Retinal pigment epithelial cell (primary cell): ENCODE measurements at regions not wholly inside any gene's neighbourhood (a gene's known extent, or its start where the extent isn't known, plus 50 kb on each side); places are given as distances from the start of the nearest gene placed in this dataset.

ENCODE experiments used
- DNase-seq: peaks from one replicate; pipeline ENCODE4 v3.0.0-alpha.2; 2010; ENCODE audit warnings: low read depth
- H3K4me3 ChIP-seq: 2 replicates; pipeline ENCODE4 v1.5.1; 2011; ENCODE audit warnings: mild to moderate bottlenecking, low read length, control low read depth, moderate library complexity
- CTCF ChIP-seq: conservative IDR thresholded peaks from 2 replicates; pipeline ENCODE4 v1.5.1; 2011; ENCODE audit warnings: low read depth, low read length, control low read depth, inconsistent platforms

- no peak for DNase-seq
- TF ChIP-seq CTCF, result no peak
- no peak overlapping the region for H3K4me3 ChIP-seq
Measured at GRCh38 chr19:27733551-27734266, 1479.2 kb downstream of the UQCRFS1 start.

- DNase-seq, result no peak
- no peak for TF ChIP-seq CTCF
- H3K4me3 ChIP-seq, result no peak overlapping the region
Measured at GRCh38 chr19:27729332-27729731, 1483.6 kb downstream of the UQCRFS1 start.

- no peak overlapping the region for H3K4me3 ChIP-seq
- DNase-seq, result no peak
- no peak for TF ChIP-seq CTCF
Measured at GRCh38 chr19:27722625-27723024, 1490.3 kb downstream of the UQCRFS1 start.

- no peak for DNase-seq
- no peak for TF ChIP-seq CTCF
Measured at GRCh38 chr19:27720155-27720554, 1492.8 kb downstream of the UQCRFS1 start.

GRCh38 chr19:27719034-27719433, 1493.9 kb downstream of the UQCRFS1 start:
- DNase-seq, result no peak
- TF ChIP-seq CTCF, result no peak
- no peak overlapping the region for H3K4me3 ChIP-seq

More at GRCh38 chr19:27720155-27720554, 1492.8 kb downstream of the UQCRFS1 start:
- H3K4me3 ChIP-seq, result no peak overlapping the region

- TF ChIP-seq CTCF, result no peak
- H3K4me3 ChIP-seq, result no peak overlapping the region
- DNase-seq, result no peak
Measured at GRCh38 chr19:27718234-27718633, 1494.7 kb downstream of the UQCRFS1 start.

GRCh38 chr19:27717825-27718224, 1495.1 kb downstream of the UQCRFS1 start:
- H3K4me3 ChIP-seq, result no peak overlapping the region
- no peak for DNase-seq
- no peak for TF ChIP-seq CTCF
